ENCODE measurements at regions not wholly inside any gene's neighbourhood (a gene's known extent, or its start where the extent isn't known, plus 50 kb on each side); places are given as distances from the start of the nearest gene placed in this dataset.

DNA sequence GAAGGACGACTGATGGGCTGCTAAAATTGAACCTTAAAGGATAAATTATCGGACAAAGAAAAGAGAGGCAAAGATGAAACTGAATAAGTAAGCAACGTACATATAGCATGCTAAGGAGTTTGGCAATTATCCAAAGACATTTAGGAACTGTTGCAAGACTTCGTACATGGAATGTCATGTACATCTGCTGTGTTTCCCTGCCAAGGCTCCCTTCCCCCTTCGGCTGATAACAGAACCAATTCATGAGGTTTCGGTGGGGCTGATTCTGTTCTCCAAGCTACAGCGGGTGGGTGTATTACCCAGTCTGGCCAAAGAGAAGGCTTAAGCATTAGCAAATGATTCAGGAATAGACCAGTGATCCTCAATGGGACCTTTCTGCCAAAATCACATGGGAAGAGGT lies 190.9 kb upstream of the FREM1 start:
- H3K4me2 ChIP-seq (ENCODE audit: insufficient read depth in 1 of 2, low read depth in 2 of 2, low read length in 2 of 2): no peak overlapping the region
- no peak overlapping the region for H3K23ac ChIP-seq (ENCODE audit: insufficient read length)
- H3K27ac ChIP-seq (ENCODE audit: low read depth, low read length): no peak overlapping the region
- no peaks in the 10 kb centered on the region for H3K79me2 ChIP-seq (ENCODE audit: control insufficient read depth in 1 of 2, insufficient read depth in 2 of 2, low read length in 2 of 2)
- TF ChIP-seq TAF7 (optimal IDR thresholded peaks at IDR 0.05; ENCODE audit: borderline replicate concordance, low read depth, low read length) (no peak), ZNF274 (IDR thresholded peaks at IDR 0.05; ENCODE audit: borderline replicate concordance, extremely low read depth, low read length) (no peak), SAP30 (IDR thresholded peaks at IDR 0.05; ENCODE audit: insufficient read depth, insufficient replicate concordance, low read length) (no peak), CREB1 (IDR thresholded peaks at IDR 0.05) (no peak), KDM1A (IDR thresholded peaks at IDR 0.05; ENCODE audit: borderline replicate concordance, low read length) (no peak), NRF1 (IDR thresholded peaks at IDR 0.05; ENCODE audit: low read depth, low read length) (no peak), CBX5 (IDR thresholded peaks at IDR 0.05; ENCODE audit: low read depth, low read length) (no peak), BRCA1 (IDR thresholded peaks at IDR 0.05; ENCODE audit: low read depth, low read length) (no peak), POLR2AphosphoS5 (IDR thresholded peaks at IDR 0.05; ENCODE audit: low read depth, low read length) (no peak), POLR2A (IDR thresholded peaks at IDR 0.05; ENCODE audit: control extremely low read depth in 1 of 2, low read depth in 2 of 2, low read length in 2 of 2) (no peak), HDAC6 (IDR thresholded peaks at IDR 0.05; ENCODE audit: low read depth, low read length) (no peak)
- no peaks in the 10 kb centered on the region for H3K27me3 ChIP-seq (replicated peaks in 1 of 4; ENCODE audit: control insufficient read depth in 3 of 4, extremely low read depth in 1 of 4, insufficient read depth in 3 of 4, low read length in 3 of 4)
- H3K14ac ChIP-seq (ENCODE audit: insufficient read length): no peak overlapping the region
- WGBS, 2 experiments (ENCODE audit: extremely low coverage in 1 of 2, insufficient coverage in 1 of 2, insufficient read length in 1 of 2, insufficient replicate concordance in 2 of 2, low coverage in 1 of 2, low lambda C conversion rate in 2 of 2, missing lambda C conversion rate in 1 of 2): 88% methylated on average over 7 of the region's 7 CpGs; no CpG with 5 or more reads in 1 of the 2 experiments
- H3K9ac ChIP-seq (replicated peaks in 1 of 4; ENCODE audit: extremely low read depth in 1 of 4, low read depth in 3 of 4, low read length in 3 of 4): no peak overlapping the region
- no peak overlapping the region for H2BK20ac ChIP-seq (ENCODE audit: low read length)
- FAIRE-seq (no peak), DNase-seq (ENCODE audit: low read depth in 1 of 2, low spot score in 2 of 2) (no peak)
- no peak overlapping the region for H4K91ac ChIP-seq (replicated peaks; ENCODE audit: insufficient read length, low read length)
- no peaks in the 10 kb centered on the region for H4K20me1 ChIP-seq (replicated peaks in 1 of 2; ENCODE audit: control insufficient read depth in 1 of 2, insufficient read depth in 2 of 2, low read length in 2 of 2)
- no peak overlapping the region for H4K5ac ChIP-seq (ENCODE audit: insufficient read length, low read depth, low read length)
- no peak overlapping the region for H2BK15ac ChIP-seq (ENCODE audit: low read length)
- H3K4me1 ChIP-seq (replicated peaks in 1 of 4; ENCODE audit: control insufficient read depth in 3 of 4, insufficient read depth in 4 of 4, low read length in 3 of 4): no peaks in the 10 kb centered on the region
- H3K18ac ChIP-seq (ENCODE audit: extremely low read depth, low read length): no peak overlapping the region
- H3K9me3 ChIP-seq (ENCODE audit: insufficient read depth in 2 of 2, low read depth in 1 of 2, low read length in 1 of 2): no peaks in the 10 kb centered on the region
- no peaks in the 10 kb centered on the region for H3K79me1 ChIP-seq (ENCODE audit: low read depth, low read length)
- H2BK120ac ChIP-seq (replicated peaks; ENCODE audit: low read depth, low read length): no peak overlapping the region
- POLR2A ChIA-PET (ENCODE audit: partially characterized antibody): no interaction called here
- H2BK12ac ChIP-seq (ENCODE audit: low read depth, low read length): no peak overlapping the region
- no peak overlapping the region for H2AFZ ChIP-seq (ENCODE audit: low read length)
- no peak overlapping the region for H3K4ac ChIP-seq (replicated peaks; ENCODE audit: insufficient read length, low read depth, low read length)
- no peak overlapping the region for H3K56ac ChIP-seq (replicated peaks; ENCODE audit: insufficient read length, low read depth, low read length)
- no peak overlapping the region for H2AK5ac ChIP-seq (ENCODE audit: low read depth, low read length)
- H3K4me3 ChIP-seq (ENCODE audit: extremely low read depth in 1 of 4, insufficient read depth in 2 of 4, low read depth in 3 of 4, low read length in 4 of 4): no peak overlapping the region
- no peak overlapping the region for H2BK5ac ChIP-seq (ENCODE audit: low read depth, low read length)
- CTCF ChIA-PET (ENCODE audit: partially characterized antibody): interaction anchor here (0.8 to 8.0 kb wide), 6 partner anchors 9 to 33 kb away, joined by 3 to 93 read pairs (median 4); no protein-coding TSS in a partner anchor
- no peaks in the 10 kb centered on the region for H3K36me3 ChIP-seq (ENCODE audit: control insufficient read depth in 2 of 4, insufficient read depth in 4 of 4, low read length in 3 of 4)
- H3K23me2 ChIP-seq (ENCODE audit: low read depth, low read length): no peaks in the 10 kb centered on the region
- no peak overlapping the region for H4K8ac ChIP-seq (ENCODE audit: extremely low read depth, insufficient read depth, low read length)
